Activated B cell treated with CpG ODN at 0.5 μM for 24 hours (primary cell): ENCODE measurements at regions not wholly inside any gene's neighbourhood (a gene's known extent, or its start where the extent isn't known, plus 50 kb on each side); places are given as distances from the start of the nearest gene placed in this dataset.

Experiments
- ATAC-seq: fragments of 200-7000 bp; cut with Tn5 transposase; one replicate; pipeline ENCODE4 v1.10.0; 2021; ENCODE audit warnings: low read depth, mild to moderate bottlenecking, moderate library complexity
- CTCF ChIA-PET: fragments of 350-600 bp; sonication (Branson Sonifier 250); formaldehyde crosslinking; loops from one replicate; lab custom pipeline; 2021; ENCODE audit warnings: antibody characterized with exemption; lab: Charles Lee
- POLR2A ChIA-PET: fragments of 350-600 bp; sonication (Branson Sonifier 250); formaldehyde crosslinking; loops from one replicate; lab custom pipeline; 2021; ENCODE audit warnings: antibody characterized with exemption; lab: Charles Lee
- DNase-seq: peaks from one replicate; pipeline ENCODE4 v3.0.0; 2022
- H3K27ac Mint-ChIP-seq: one replicate; pipeline ENCODE4 v1.8.0; 2020; ENCODE audit warnings: mixed read lengths
- H3K27me3 Mint-ChIP-seq: one replicate; pipeline ENCODE4 v1.8.0; 2021; ENCODE audit warnings: mixed read lengths
- H3K36me3 Mint-ChIP-seq: one replicate; pipeline ENCODE4 v1.8.0; 2021; ENCODE audit warnings: low read depth, mixed read lengths
- H3K4me1 Mint-ChIP-seq: one replicate; pipeline ENCODE4 v1.8.0; 2021; ENCODE audit warnings: mixed read lengths
- H3K4me3 Mint-ChIP-seq: one replicate; pipeline ENCODE4 v1.8.0; 2020; ENCODE audit warnings: mild to moderate bottlenecking, mixed read lengths
- H3K9me3 Mint-ChIP-seq: one replicate; pipeline ENCODE4 v1.8.0; 2020; ENCODE audit warnings: mixed read lengths
- intact Hi-C: fragments of 100-400 bp; cut with micrococcal nuclease; formaldehyde crosslinking; loops from one replicate; pipeline ENCODE4 v1.15.1; 2024
- TF ChIP-seq, protein P1 (sequence below): fragments of 200-600 bp; IDR thresholded peaks from one replicate; pipeline ENCODE4 v1.8.0; 2022; ENCODE audit warnings: antibody characterized with exemption, mild to moderate bottlenecking

DNA sequence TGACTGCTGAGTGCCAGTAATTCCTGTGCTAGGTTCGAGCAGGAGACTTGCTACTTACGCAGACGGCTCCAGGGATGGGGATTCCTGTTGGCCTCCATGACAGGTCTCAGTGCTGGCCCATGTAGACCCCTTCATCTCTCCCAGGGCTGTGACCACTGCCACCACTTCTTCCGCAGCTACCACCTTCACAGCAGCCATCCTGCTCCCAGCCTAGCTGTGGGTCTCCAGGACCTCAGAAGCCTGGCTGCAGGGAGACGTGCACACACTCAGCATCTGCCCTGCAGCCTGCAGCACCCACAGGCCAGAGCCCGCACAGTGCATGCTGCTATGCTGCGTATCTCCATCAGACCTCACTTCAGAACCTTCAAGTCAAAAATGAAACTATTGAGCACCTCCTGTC lies 1503.9 kb downstream of the BRD1 start:
- Mint-ChIP-seq H3K9me3 (peaks cover 13% of the 10 kb centered on the region), H3K4me3 (no peak overlapping the region), H3K4me1 (no peaks in the 10 kb centered on the region), H3K27me3 (peaks cover 5% of the 10 kb centered on the region), H3K27ac (no peak overlapping the region), H3K36me3 (no peaks in the 10 kb centered on the region)
- DNase-seq: no peak
- TF ChIP-seq, protein P1, sequence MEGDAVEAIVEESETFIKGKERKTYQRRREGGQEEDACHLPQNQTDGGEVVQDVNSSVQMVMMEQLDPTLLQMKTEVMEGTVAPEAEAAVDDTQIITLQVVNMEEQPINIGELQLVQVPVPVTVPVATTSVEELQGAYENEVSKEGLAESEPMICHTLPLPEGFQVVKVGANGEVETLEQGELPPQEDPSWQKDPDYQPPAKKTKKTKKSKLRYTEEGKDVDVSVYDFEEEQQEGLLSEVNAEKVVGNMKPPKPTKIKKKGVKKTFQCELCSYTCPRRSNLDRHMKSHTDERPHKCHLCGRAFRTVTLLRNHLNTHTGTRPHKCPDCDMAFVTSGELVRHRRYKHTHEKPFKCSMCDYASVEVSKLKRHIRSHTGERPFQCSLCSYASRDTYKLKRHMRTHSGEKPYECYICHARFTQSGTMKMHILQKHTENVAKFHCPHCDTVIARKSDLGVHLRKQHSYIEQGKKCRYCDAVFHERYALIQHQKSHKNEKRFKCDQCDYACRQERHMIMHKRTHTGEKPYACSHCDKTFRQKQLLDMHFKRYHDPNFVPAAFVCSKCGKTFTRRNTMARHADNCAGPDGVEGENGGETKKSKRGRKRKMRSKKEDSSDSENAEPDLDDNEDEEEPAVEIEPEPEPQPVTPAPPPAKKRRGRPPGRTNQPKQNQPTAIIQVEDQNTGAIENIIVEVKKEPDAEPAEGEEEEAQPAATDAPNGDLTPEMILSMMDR: no peak
- intact Hi-C loops: no loop called here
- CTCF ChIA-PET: no interaction called here
- POLR2A ChIA-PET: no interaction called here
- ATAC-seq: no peak

DNA sequence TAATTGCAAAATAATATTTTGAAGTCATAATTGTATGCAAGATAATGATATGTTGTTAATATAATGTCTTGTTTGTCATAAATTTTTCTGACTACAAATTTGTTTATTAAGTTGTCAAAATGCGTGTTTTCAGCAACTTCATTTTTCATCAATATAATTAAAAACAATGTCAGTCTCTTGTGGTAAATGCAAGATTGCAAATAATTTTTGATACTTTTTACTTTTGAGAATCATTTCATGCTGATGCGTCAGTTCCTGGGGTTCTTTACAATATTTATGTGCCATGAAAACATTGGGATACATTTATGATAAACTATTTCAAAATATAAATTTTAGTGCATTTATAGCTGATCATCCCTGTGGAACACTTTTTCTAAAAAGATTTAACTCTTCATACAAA lies 1504.8 kb downstream of the BRD1 start:
- ChIA-PET POLR2A (no interaction called here), CTCF (no interaction called here)
- intact Hi-C loops: no loop called here
- DNase-seq: no peak
- no peak overlapping the region for H3K4me3 Mint-ChIP-seq
- peaks cover 5% of the 10 kb centered on the region for H3K27me3 Mint-ChIP-seq
- no peak for ATAC-seq
- TF ChIP-seq, protein P1: no peak
- H3K27ac Mint-ChIP-seq: no peak overlapping the region
- H3K4me1 Mint-ChIP-seq: no peaks in the 10 kb centered on the region
- peaks cover 11% of the 10 kb centered on the region for H3K9me3 Mint-ChIP-seq
- no peaks in the 10 kb centered on the region for H3K36me3 Mint-ChIP-seq

DNA sequence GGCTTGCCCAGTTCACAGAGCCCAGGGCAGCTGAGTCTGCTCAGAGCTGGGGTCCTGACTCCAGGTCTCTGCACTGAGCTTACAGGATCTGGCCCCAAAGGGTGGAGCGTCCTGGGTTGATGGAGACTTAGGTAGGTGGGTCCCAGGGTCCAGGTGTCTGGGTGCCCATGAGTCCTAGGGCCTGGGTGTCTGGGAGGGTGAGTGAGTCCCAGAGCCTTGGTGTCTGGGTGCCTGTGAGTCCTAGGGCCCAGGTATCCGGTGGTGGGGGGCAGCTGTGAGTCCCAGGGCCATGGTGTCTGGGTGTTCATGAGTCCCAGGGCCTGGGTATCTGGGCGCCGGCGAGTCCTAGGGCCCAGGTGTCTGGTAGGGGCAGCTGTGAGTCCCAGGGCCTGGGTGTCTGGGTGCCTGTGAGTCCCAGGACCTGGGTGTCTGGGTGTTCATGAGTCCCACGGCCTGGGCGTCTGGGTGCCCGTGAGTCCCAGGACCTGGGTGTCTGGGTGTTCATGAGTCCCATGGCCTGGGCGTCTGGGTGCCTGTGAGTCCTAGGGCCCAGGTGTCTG lies 1505.6 kb downstream of the BRD1 start:
- no peak overlapping the region for H3K27ac Mint-ChIP-seq
- peaks cover 11% of the 10 kb centered on the region for H3K9me3 Mint-ChIP-seq
- no peak overlapping the region for H3K4me3 Mint-ChIP-seq
- H3K27me3 Mint-ChIP-seq: peaks cover 5% of the 10 kb centered on the region
- H3K36me3 Mint-ChIP-seq: no peaks in the 10 kb centered on the region
- ChIA-PET CTCF (no interaction called here), POLR2A (no interaction called here)
- DNase-seq (no peak), ATAC-seq (no peak)
- intact Hi-C loops: no loop called here
- H3K4me1 Mint-ChIP-seq: no peaks in the 10 kb centered on the region
- TF ChIP-seq, protein P1: no peak

DNA sequence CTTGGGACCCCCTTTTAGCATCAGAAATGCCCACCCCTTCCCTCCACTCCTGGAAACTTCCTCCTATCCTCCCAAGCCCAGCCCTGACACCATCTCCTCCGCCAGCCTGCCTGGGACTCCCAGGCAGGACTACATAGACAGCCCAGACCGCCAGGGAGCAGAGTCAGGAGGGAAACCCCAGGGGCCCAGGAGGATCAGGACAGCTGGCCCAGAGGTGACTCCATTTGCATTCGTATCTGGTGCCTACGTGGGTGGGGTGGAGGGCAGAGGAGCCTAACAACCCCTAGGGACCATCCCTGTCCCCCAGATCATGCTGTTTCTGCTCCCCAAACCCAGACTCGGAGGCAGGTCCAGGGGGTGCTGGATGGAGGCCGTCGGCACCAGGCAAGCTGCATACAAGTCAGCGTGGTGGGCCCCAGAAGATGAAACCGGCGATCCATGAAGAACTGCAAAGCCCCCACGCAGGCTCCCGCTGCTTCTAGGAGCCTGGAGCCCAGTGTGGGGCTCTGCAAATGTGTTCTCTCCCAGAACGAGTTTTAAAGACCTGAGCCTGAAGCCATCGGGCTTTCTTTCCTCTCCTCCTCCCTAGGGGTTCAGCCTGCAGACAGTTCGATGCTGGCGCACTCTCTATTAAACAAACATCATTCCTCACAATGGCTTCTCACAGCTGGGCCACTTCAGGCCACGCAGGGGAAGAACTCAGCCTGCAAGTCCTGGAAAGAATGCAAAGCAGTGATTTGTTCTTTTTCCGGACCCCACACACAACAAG lies 1506.8 kb downstream of the BRD1 start:
- peaks cover 5% of the 10 kb centered on the region for H3K27me3 Mint-ChIP-seq
- intact Hi-C loops: no loop called here
- TF ChIP-seq, protein P1: no peak
- H3K4me3 Mint-ChIP-seq: no peak overlapping the region
- DNase-seq (no peak), ATAC-seq (no peak)
- H3K4me1 Mint-ChIP-seq: no peaks in the 10 kb centered on the region
- H3K27ac Mint-ChIP-seq: no peak overlapping the region
- POLR2A ChIA-PET: no interaction called here
- peaks cover 11% of the 10 kb centered on the region for H3K9me3 Mint-ChIP-seq
- H3K36me3 Mint-ChIP-seq: no peaks in the 10 kb centered on the region
- CTCF ChIA-PET: no interaction called here

DNA sequence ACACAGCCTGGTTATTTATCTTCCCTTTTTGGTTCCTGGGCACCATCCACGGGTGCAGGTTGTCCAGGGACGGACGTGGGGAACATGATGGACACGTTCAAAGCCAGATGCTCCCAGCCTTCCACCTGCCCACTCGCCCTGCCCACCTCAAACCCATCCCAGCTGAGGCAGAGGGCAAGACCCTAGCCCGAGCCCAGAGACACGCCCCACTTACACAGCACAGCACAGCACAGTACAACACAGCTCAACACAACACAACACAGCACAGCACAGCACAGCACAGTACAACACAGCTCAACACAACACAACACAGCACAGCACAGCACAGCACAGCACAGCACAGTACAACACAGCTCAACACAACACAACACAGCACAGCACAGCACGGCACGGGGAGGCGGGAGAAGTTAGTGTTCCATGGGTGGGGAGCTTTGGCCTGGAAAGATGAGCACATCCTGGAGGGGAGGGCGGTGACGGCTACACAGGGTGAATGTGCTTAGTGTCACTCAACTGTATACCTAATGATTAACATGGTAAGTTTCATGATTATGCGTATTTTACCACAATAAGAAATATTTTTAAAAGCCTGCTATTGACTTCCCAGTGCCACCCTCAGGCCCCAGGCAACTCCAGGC lies 1507.5 kb downstream of the BRD1 start:
- H3K36me3 Mint-ChIP-seq: no peaks in the 10 kb centered on the region
- ATAC-seq (no peak), DNase-seq (no peak)
- TF ChIP-seq, protein P1: no peak
- H3K9me3 Mint-ChIP-seq: peaks cover 11% of the 10 kb centered on the region
- H3K4me1 Mint-ChIP-seq: no peaks in the 10 kb centered on the region
- H3K4me3 Mint-ChIP-seq: no peak overlapping the region
- H3K27me3 Mint-ChIP-seq: peaks cover 5% of the 10 kb centered on the region
- intact Hi-C loops: no loop called here
- no peak overlapping the region for H3K27ac Mint-ChIP-seq
- ChIA-PET CTCF (no interaction called here), POLR2A (no interaction called here)
